ENCODE measurements at regions not wholly inside any gene's neighbourhood (a gene's known extent, or its start where the extent isn't known, plus 50 kb on each side); places are given as distances from the start of the nearest gene placed in this dataset.

DNA sequence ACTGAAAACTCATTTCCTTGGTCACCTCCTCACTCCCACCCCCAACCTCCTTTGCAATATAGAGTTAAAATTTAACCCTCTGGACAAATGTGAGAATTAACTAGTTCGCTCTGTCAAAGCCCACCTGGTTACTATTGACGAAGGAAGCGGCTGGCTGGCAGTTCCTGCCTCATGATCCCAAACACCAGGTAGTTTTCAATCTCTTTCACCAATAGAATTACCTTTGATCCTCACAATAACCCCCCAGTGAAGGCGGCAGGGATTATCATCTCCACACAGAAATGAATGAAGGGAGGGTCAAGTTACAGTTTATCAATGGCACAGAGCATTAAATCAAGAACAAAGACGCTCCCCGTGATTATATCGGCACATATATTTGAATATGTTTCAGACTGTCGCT is 65.7 kb upstream of the TTC29 start:
- TF ChIP-seq, protein P1, sequence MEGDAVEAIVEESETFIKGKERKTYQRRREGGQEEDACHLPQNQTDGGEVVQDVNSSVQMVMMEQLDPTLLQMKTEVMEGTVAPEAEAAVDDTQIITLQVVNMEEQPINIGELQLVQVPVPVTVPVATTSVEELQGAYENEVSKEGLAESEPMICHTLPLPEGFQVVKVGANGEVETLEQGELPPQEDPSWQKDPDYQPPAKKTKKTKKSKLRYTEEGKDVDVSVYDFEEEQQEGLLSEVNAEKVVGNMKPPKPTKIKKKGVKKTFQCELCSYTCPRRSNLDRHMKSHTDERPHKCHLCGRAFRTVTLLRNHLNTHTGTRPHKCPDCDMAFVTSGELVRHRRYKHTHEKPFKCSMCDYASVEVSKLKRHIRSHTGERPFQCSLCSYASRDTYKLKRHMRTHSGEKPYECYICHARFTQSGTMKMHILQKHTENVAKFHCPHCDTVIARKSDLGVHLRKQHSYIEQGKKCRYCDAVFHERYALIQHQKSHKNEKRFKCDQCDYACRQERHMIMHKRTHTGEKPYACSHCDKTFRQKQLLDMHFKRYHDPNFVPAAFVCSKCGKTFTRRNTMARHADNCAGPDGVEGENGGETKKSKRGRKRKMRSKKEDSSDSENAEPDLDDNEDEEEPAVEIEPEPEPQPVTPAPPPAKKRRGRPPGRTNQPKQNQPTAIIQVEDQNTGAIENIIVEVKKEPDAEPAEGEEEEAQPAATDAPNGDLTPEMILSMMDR (conservative IDR thresholded peaks at IDR 0.05), result no peak
- TF ChIP-seq ZFX (IDR thresholded peaks at IDR 0.05), result no peak
